ENCODE measurements at regions not wholly inside any gene's neighbourhood (a gene's known extent, or its start where the extent isn't known, plus 50 kb on each side); places are given as distances from the start of the nearest gene placed in this dataset.

- TF ChIP-seq POLR2A (IDR thresholded peaks at IDR 0.05) (no peak), EP300 (IDR thresholded peaks at IDR 0.05) (no peak)
- TF ChIP-seq, protein P1, sequence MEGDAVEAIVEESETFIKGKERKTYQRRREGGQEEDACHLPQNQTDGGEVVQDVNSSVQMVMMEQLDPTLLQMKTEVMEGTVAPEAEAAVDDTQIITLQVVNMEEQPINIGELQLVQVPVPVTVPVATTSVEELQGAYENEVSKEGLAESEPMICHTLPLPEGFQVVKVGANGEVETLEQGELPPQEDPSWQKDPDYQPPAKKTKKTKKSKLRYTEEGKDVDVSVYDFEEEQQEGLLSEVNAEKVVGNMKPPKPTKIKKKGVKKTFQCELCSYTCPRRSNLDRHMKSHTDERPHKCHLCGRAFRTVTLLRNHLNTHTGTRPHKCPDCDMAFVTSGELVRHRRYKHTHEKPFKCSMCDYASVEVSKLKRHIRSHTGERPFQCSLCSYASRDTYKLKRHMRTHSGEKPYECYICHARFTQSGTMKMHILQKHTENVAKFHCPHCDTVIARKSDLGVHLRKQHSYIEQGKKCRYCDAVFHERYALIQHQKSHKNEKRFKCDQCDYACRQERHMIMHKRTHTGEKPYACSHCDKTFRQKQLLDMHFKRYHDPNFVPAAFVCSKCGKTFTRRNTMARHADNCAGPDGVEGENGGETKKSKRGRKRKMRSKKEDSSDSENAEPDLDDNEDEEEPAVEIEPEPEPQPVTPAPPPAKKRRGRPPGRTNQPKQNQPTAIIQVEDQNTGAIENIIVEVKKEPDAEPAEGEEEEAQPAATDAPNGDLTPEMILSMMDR (IDR thresholded peaks at IDR 0.05), result no peak
These were observed 625.3 kb downstream of the MMUT start for GRCh38 chr6:48837744-48838143.

Measured in gastroesophageal sphincter (tissue), 3 donors.